Transverse colon (tissue), 4 donors: ENCODE measurements at regions not wholly inside any gene's neighbourhood (a gene's known extent, or its start where the extent isn't known, plus 50 kb on each side); places are given as distances from the start of the nearest gene placed in this dataset.

Source experiments
- DNase-seq: peaks from one replicate; pipeline ENCODE4 v3.0.0-alpha.2; 2019
- H3K27ac ChIP-seq, 4 donors: fragments of 200-600 bp; sonication (generic); 2 replicates each; pipeline ENCODE4 v1.5.1; 2016 to 2018; ENCODE audit warnings: inconsistent platforms in 4 of 4
- H3K27me3 ChIP-seq: fragments of 200-600 bp; sonication (generic); 2 replicates; pipeline ENCODE4 v1.5.1; 2017; ENCODE audit warnings: inconsistent platforms
- H3K36me3 ChIP-seq, 4 donors: fragments of 200-600 bp; sonication (generic); 2 replicates each; pipeline ENCODE4 v1.5.1; 2017 to 2019; ENCODE audit warnings: inconsistent platforms in 4 of 4
- H3K4me1 ChIP-seq, 4 donors: fragments of 200-600 bp; sonication (generic); 2 replicates each; pipeline ENCODE4 v1.5.1; 2017 to 2020; ENCODE audit warnings: inconsistent platforms in 4 of 4
- H3K4me3 ChIP-seq, 4 donors: fragments of 200-600 bp; sonication (generic); 1 replicate in 1 of 4; 2 replicates in 3 of 4; pipeline versions ENCODE4 v1.5.1 to v1.6.1; 2017 to 2019; ENCODE audit warnings: inconsistent platforms in 4 of 4
- H3K9me3 ChIP-seq, 2 donors: fragments of 200-600 bp; sonication (generic); 2 replicates each; pipeline ENCODE4 v1.5.1; 2017 to 2019; ENCODE audit warnings: inconsistent platforms in 2 of 2
- CTCF ChIP-seq, 5 experiments: fragments of 200-600 bp in 3 of 5; fragments of 450-650 bp in 2 of 5; sonication (generic) in 3 of 5; IDR thresholded peaks; 1 replicate in 2 of 5; 2 replicates in 3 of 5; pipeline ENCODE4 v1.5.1; 2016 to 2017; ENCODE audit warnings: antibody characterized with exemption in 5 of 5, inconsistent platforms in 3 of 5, mild to moderate bottlenecking in 2 of 5, moderate library complexity in 1 of 5
- EP300 ChIP-seq: sonication (generic); formaldehyde crosslinking; IDR thresholded peaks from one replicate; pipeline ENCODE4 v1.6.1; 2017; ENCODE audit warnings: antibody characterized with exemption, low read depth
- POLR2A ChIP-seq: fragments of 450-650 bp; IDR thresholded peaks from one replicate; pipeline ENCODE4 v1.6.1; 2016; ENCODE audit warnings: antibody characterized with exemption, mild to moderate bottlenecking, moderate library complexity
- POLR2AphosphoS5 ChIP-seq, 3 donors: sonication (generic); formaldehyde crosslinking; IDR thresholded peaks; one replicate each; pipeline ENCODE4 v1.6.1; 2016; ENCODE audit warnings: antibody characterized with exemption in 3 of 3
- WGBS, 2 donors: methylation state at CpG; one replicate each; pipeline ENCODE4 v1.1.5; 2018; ENCODE audit warnings: low coverage in 1 of 2; 5-methylcytosine and 5-hydroxymethylcytosine counted together
- in situ Hi-C, 4 donors: fragments of 200-750 bp; cut with MboI; loops; one replicate each; pipeline versions ENCODE4 v1.15.0 to v1.15.1; 2017; ENCODE audit warnings: low sequenced_read_pairs in 3 of 4, low pct_ligation_motif_present in 1 of 4, low pct_unique_long_range_greater_than_20kb in 1 of 4
- intact Hi-C: fragments of 100-400 bp; cut with DNase I; formaldehyde crosslinking; loops from one replicate; pipeline ENCODE4 v1.15.1; 2023; ENCODE audit warnings: low total_unique reads

DNA sequence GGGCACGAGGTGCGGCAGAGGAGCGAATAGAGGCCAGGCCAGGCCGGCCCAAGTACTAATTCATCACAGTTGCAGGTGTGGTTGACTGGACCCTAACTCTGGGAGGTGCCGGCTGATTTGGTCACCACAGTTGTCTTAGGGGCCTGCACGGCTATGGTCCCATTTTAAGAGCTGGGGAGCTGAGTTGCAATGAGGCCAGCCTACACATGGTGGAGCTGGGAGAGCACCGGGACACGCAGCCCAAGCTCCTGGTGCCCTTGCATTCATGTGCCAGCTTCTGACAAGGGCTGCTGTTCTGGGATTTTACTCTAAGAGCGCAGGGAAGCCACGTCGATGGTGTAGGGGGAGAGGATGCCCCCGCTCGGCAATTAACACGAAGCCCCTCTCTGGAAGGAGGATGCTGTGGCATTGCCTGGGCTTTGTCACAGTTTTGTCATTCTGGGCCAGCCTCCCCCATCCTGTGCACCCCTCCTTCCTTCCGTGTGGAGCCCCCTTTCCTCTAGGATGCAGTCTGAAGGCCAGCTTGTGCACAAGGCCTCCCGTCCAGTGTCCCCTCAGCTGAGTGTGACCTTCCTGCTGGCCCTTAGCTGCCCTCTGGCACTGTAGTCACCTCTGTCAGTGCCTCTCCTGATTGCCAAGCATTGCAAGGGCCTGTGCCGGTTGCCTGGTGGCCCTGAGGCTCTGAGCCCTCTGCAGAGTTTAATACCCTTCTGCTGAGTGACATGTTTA, 109.4 kb upstream of the C1QTNF9B start:
- no peaks in the 10 kb centered on the region for H3K4me1 ChIP-seq
- no peaks in the 10 kb centered on the region for H3K27me3 ChIP-seq
- no peak for TF ChIP-seq EP300
- TF ChIP-seq POLR2A = no peak
- no peak for TF ChIP-seq CTCF (IDR thresholded peaks at IDR 0.05)
- no peak for TF ChIP-seq POLR2AphosphoS5 (IDR thresholded peaks at IDR 0.05)
- intact Hi-C loops = no loop called here
- no peak overlapping the region for H3K27ac ChIP-seq
- in situ Hi-C loops = loop anchor here in 1 of 4 donors (25.0 kb wide), 1 partner anchor 231 kb away; no protein-coding TSS in a partner anchor
- H3K36me3 ChIP-seq = no peaks in the 10 kb centered on the region
- no peaks in the 10 kb centered on the region for H3K9me3 ChIP-seq
- 84% methylated on average over 17 of the region's 17 CpGs; no CpG with 5 or more reads in 1 of the 2 donors for WGBS, 2 donors
- no peak overlapping the region for H3K4me3 ChIP-seq
- no peak for DNase-seq

- no peaks in the 10 kb centered on the region for H3K27me3 ChIP-seq
- TF ChIP-seq POLR2AphosphoS5 (IDR thresholded peaks at IDR 0.05) = no peak
- TF ChIP-seq CTCF (IDR thresholded peaks at IDR 0.05) = no peak
- TF ChIP-seq POLR2A = no peak
- no peak for TF ChIP-seq EP300
- no peaks in the 10 kb centered on the region for H3K4me1 ChIP-seq
- H3K4me3 ChIP-seq = no peak overlapping the region
- H3K9me3 ChIP-seq = no peaks in the 10 kb centered on the region
- intact Hi-C loops (no loop called here), in situ Hi-C loops (loop anchor here in 1 of 4 donors (25.0 kb wide), 1 partner anchor 229 kb away; no protein-coding TSS in a partner anchor)
- H3K27ac ChIP-seq = no peak overlapping the region
- no peak for DNase-seq
- 93 to 100% methylated on average over 3 to 9 of the region's 9 CpGs for WGBS, 2 donors
- H3K36me3 ChIP-seq = no peaks in the 10 kb centered on the region
Observed at GRCh38 chr13:24007979-24008620, 110.8 kb upstream of the C1QTNF9B start.

DNA sequence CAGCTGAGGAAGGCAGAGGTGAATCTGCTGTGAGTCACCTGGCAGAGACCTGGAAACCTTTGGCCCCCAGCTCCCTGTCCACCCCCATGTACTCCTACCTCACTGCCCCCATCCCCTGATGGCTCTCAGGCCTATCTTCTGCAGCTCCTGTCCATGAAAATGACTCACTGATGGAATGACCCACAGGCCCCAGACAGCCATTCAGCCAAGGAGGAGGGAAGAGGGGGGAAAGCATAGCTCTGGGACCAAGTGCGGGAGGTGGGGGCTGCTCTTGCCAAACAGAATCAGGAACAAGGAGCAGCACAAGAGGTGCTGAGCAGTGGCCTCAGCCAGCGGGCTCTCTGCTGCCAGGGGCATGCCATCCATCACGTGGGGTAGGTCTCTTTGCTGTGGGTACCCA, 111.4 kb upstream of the C1QTNF9B start:
- Histone ChIP-seq H3K4me1 (no peaks in the 10 kb centered on the region), H3K27ac (no peak overlapping the region), H3K36me3 (no peaks in the 10 kb centered on the region), H3K4me3 (no peak overlapping the region), H3K27me3 (no peaks in the 10 kb centered on the region), H3K9me3 (no peaks in the 10 kb centered on the region)
- no peak for DNase-seq
- TF ChIP-seq CTCF (IDR thresholded peaks at IDR 0.05) (no peak), POLR2A (no peak), POLR2AphosphoS5 (IDR thresholded peaks at IDR 0.05) (no peak), EP300 (no peak)
- in situ Hi-C loops (loop anchor here in 1 of 4 donors (25.0 kb wide), 1 partner anchor 229 kb away; no protein-coding TSS in a partner anchor), intact Hi-C loops (no loop called here)
- WGBS, 2 donors = 14% methylated on average over 1 of the region's 3 CpGs; no CpG with 5 or more reads in 1 of the 2 donors

GRCh38 chr13:24011266-24011665, 114.0 kb upstream of the C1QTNF9B start:
- no peaks in the 10 kb centered on the region for H3K4me1 ChIP-seq
- H3K27me3 ChIP-seq = no peaks in the 10 kb centered on the region
- no peak overlapping the region for H3K4me3 ChIP-seq
- 80 to 100% methylated on average over 2 to 7 of the region's 7 CpGs for WGBS, 2 donors
- H3K36me3 ChIP-seq = no peaks in the 10 kb centered on the region
- DNase-seq = no peak
- H3K9me3 ChIP-seq = no peaks in the 10 kb centered on the region
- no peak for TF ChIP-seq EP300
- TF ChIP-seq CTCF (IDR thresholded peaks at IDR 0.05) = no peak
- no peak for TF ChIP-seq POLR2A
- TF ChIP-seq POLR2AphosphoS5 (IDR thresholded peaks at IDR 0.05) = no peak
- in situ Hi-C loops = loop anchor here in 1 of 4 donors (25.0 kb wide), 1 partner anchor 226 kb away; no protein-coding TSS in a partner anchor
- intact Hi-C loops = no loop called here
- H3K27ac ChIP-seq = no peak overlapping the region
